GM13976 (cell line): ENCODE measurements at regions not wholly inside any gene's neighbourhood (a gene's known extent, or its start where the extent isn't known, plus 50 kb on each side); places are given as distances from the start of the nearest gene placed in this dataset.
"Not testable (repeated sequence)": the region's sequence is repeated elsewhere in the genome, so short reads cannot be mapped to it uniquely, and the experiment has no call there.

Source experiments
- DNase-seq: peaks from one replicate; pipeline ENCODE4 v3.0.0; 2012; ENCODE audit warnings: low spot score
- CTCF ChIP-seq: IDR thresholded peaks from 2 replicates; pipeline ENCODE4 v1.5.1; 2012; ENCODE audit warnings: borderline replicate concordance, mild to moderate bottlenecking; ENCODE audit not compliant: insufficient read depth; ENCODE audit errors: extremely low read depth, missing control alignments, control extremely low read depth
- in situ Hi-C: fragments of 300-500 bp; cut with MboI; formaldehyde crosslinking; loops from one replicate; pipeline ENCODE4 v1.12.0; 2022; ENCODE audit warnings: low sequenced_read_pairs, mixed read lengths, inconsistent platforms; ENCODE audit not compliant: unreplicated experiment

GRCh38 chr10:33009244-33010131 lies 51.5 kb upstream of the ITGB1 start:
- in situ Hi-C loops, result loop anchor here (10.0 kb wide), 1 partner anchor 215 kb away; no protein-coding TSS in a partner anchor
- DNase-seq, result no peak
- TF ChIP-seq CTCF, result no peak

GRCh38 chr10:33008499-33009243 lies 50.6 kb upstream of the ITGB1 start:
- peak; percentile 65 for DNase-seq
- TF ChIP-seq CTCF, result peak; percentile 80
- in situ Hi-C loops, result no loop called here

- in situ Hi-C loops, DNase-seq: not testable (repeated sequence)
Observed at GRCh38 chr10:33007731-33008381, 49.8 kb upstream of the ITGB1 start.
